BJ (cell line): ENCODE measurements at regions not wholly inside any gene's neighbourhood (a gene's known extent, or its start where the extent isn't known, plus 50 kb on each side); places are given as distances from the start of the nearest gene placed in this dataset.

Experiments
- CTCF ChIA-PET: fragments of 350-600 bp; formaldehyde crosslinking; extraction: SDS; loops from one replicate; lab custom pipeline; 2021; ENCODE audit warnings: antibody characterized with exemption, inconsistent platforms; lab: Yijun Ruan, JAX
- POLR2A ChIA-PET: fragments of 300-600 bp; sonication (Branson Sonifier 250); formaldehyde crosslinking; extraction: SDS; loops from one replicate; lab custom pipeline; 2021; ENCODE audit warnings: antibody characterized with exemption; lab: Charles Lee
- DNase-seq: peaks from one replicate; pipeline ENCODE4 v3.0.0-alpha.2; 2011; ENCODE audit warnings: low read depth
- H3K27me3 ChIP-seq: 2 replicates; pipeline ENCODE4 v1.6.0; 2011; ENCODE audit warnings: low read length; ENCODE audit not compliant: control insufficient read depth, insufficient read depth
- H3K36me3 ChIP-seq: 2 replicates; pipeline ENCODE4 v1.5.1; 2011; ENCODE audit warnings: low read length; ENCODE audit not compliant: control insufficient read depth, insufficient read depth
- H3K4me3 ChIP-seq: 2 replicates; pipeline ENCODE4 v1.5.1; 2011; ENCODE audit warnings: low read depth, mild to moderate bottlenecking, control low read depth, low read length
- TF ChIP-seq, protein P1 (sequence below): IDR thresholded peaks from 2 replicates; pipeline ENCODE4 v1.5.1; 2011; ENCODE audit warnings: low read depth, mild to moderate bottlenecking, control low read depth, inconsistent platforms, low read length, moderate library complexity; ENCODE audit not compliant: insufficient read depth

DNA sequence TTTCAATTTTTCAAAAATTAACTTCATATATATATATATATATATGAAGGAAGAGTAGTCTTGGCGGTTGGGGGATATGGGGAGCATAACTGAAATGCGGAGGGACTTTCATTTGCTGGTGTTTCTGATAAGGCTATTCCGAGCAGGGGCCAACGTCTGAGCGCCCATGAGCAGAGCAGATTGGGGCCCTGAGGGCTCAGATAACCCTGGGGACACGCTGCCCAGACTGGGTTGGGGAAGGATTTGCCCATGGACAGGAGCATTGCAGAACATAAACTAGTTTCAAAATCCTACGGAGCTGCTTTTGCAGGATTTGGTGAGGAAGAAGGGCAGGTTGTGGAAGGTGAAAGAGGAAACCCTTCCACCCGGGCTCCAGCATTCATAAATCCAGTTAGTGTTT, 240.2 kb downstream of the IRX1 start:
- DNase-seq, result no peak
- Histone ChIP-seq H3K4me3 (no peak overlapping the region), H3K27me3 (no peaks in the 10 kb centered on the region), H3K36me3 (no peaks in the 10 kb centered on the region)
- CTCF ChIA-PET, result no interaction called here
- POLR2A ChIA-PET, result no interaction called here
- TF ChIP-seq, protein P1, sequence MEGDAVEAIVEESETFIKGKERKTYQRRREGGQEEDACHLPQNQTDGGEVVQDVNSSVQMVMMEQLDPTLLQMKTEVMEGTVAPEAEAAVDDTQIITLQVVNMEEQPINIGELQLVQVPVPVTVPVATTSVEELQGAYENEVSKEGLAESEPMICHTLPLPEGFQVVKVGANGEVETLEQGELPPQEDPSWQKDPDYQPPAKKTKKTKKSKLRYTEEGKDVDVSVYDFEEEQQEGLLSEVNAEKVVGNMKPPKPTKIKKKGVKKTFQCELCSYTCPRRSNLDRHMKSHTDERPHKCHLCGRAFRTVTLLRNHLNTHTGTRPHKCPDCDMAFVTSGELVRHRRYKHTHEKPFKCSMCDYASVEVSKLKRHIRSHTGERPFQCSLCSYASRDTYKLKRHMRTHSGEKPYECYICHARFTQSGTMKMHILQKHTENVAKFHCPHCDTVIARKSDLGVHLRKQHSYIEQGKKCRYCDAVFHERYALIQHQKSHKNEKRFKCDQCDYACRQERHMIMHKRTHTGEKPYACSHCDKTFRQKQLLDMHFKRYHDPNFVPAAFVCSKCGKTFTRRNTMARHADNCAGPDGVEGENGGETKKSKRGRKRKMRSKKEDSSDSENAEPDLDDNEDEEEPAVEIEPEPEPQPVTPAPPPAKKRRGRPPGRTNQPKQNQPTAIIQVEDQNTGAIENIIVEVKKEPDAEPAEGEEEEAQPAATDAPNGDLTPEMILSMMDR, result no peak

DNA sequence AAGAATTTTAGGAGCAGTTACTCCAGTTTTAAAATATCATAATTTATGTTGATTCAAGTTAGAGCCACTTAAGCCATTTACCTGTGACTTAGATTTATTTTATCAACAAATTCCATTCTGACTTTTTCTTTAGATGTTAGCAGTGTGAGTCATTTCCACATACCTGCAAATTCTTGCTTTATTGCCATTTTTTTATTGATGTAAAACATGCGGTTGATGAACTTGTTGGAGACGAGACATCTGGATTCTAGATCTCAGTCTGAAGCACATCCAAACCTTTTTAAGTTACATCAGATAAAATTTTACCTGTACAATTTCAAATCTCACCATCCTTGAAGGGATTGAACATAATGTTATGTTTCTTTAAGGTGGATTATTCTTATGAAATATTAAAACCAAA, 240.9 kb downstream of the IRX1 start:
- ChIA-PET POLR2A (no interaction called here), CTCF (no interaction called here)
- TF ChIP-seq, protein P1, result no peak
- H3K27me3 ChIP-seq, result no peaks in the 10 kb centered on the region
- H3K36me3 ChIP-seq, result no peaks in the 10 kb centered on the region
- no peak overlapping the region for H3K4me3 ChIP-seq
- DNase-seq, result no peak

DNA sequence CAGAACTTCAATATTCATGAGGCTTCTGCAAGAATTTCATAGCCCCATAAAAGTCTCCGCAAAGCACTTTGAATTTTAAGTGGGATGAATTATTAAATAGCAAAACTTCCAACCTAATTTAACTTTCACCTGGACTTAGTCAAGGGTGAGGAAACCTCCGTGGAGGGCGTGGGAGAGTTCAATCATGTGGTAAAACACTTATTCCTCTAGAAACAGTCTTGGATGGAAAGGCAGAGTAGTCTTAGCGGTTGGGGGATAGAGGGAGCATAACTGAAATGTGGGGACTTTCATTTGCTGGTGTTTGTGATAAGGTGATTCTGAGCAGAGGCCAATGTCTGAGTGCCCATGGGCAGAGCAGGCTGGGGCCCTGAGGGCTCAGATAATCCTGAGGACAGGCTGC, 241.9 kb downstream of the IRX1 start:
- CTCF ChIA-PET, result no interaction called here
- TF ChIP-seq, protein P1, result no peak
- Histone ChIP-seq H3K27me3 (no peaks in the 10 kb centered on the region), H3K36me3 (no peaks in the 10 kb centered on the region), H3K4me3 (no peak overlapping the region)
- POLR2A ChIA-PET, result no interaction called here
- no peak for DNase-seq

DNA sequence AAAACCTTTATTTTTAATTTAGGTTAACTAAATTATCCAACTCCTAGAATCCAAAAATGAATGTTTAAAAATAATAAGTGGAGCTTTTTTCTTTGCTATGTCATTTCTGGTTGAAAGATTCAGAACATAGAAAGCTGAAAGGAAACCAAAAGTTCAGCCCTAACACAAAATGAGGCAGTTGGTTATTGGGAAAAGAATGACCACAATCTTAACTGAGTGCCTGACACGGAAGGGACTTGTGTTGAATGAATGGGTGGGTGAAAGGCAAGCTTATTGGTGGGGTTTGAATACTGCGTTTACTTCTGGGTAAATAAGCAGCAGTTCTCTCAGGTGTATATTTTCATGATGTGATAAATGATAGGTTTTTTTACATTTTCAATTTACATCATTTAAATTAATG, 243.5 kb downstream of the IRX1 start:
- Histone ChIP-seq H3K27me3 (no peaks in the 10 kb centered on the region), H3K4me3 (no peak overlapping the region), H3K36me3 (no peaks in the 10 kb centered on the region)
- ChIA-PET POLR2A (no interaction called here), CTCF (interaction anchor here (0.8 kb wide), 1 partner anchor 11 kb away, joined by 3 read pairs; no protein-coding TSS in a partner anchor)
- DNase-seq, result no peak
- TF ChIP-seq, protein P1, result no peak

DNA sequence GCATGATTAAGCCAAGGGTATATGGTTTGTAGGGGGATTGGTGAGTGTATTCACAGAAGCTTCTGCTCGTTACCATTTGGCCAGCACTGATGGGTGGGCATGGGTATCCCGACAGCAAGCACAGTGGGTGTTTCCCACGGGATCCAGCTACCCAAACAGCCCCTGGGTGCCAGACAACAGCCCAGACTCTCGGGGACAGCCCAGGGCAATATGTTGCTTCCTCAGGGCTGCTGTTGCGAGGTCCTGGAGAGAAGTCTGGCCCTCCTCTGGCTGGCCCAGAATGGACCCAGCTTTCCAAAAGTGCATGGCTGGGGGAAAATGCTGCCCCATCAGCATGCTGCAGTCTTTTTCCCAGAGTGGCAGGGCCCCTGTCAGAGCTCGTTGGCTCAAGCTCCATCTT, 247.0 kb downstream of the IRX1 start:
- POLR2A ChIA-PET, result no interaction called here
- Histone ChIP-seq H3K27me3 (no peaks in the 10 kb centered on the region), H3K4me3 (no peak overlapping the region), H3K36me3 (no peaks in the 10 kb centered on the region)
- TF ChIP-seq, protein P1, result no peak
- no peak for DNase-seq
- CTCF ChIA-PET, result no interaction called here
